ENCODE measurements at regions not wholly inside any gene's neighbourhood (a gene's known extent, or its start where the extent isn't known, plus 50 kb on each side); places are given as distances from the start of the nearest gene placed in this dataset.
"Not testable (repeated sequence)": the region's sequence is repeated elsewhere in the genome, so short reads cannot be mapped to it uniquely, and the experiment has no call there.

DNA sequence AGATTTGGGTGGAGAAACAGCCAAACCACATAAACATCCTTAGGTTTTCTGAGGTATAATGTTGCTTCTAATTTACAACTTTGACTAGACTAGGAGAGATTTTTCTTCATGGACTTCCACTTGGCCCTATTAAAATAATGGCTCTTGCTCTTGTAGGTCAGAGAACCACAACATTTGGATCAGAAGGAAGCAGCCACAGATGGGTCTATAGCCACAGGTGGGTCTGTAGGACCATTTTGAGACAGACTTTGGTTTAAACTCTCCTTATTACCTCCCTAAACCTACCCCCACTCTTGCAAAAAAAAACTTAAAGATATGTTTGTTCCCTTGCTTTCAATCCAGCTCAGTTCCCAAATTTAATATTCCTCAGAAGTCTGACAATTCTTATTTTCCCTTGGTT is 1260.8 kb downstream of the GATA3 start:
- Mint-ChIP-seq H3K4me1 (peaks cover 2% of the 10 kb centered on the region), H3K36me3 (no peaks in the 10 kb centered on the region)

DNA sequence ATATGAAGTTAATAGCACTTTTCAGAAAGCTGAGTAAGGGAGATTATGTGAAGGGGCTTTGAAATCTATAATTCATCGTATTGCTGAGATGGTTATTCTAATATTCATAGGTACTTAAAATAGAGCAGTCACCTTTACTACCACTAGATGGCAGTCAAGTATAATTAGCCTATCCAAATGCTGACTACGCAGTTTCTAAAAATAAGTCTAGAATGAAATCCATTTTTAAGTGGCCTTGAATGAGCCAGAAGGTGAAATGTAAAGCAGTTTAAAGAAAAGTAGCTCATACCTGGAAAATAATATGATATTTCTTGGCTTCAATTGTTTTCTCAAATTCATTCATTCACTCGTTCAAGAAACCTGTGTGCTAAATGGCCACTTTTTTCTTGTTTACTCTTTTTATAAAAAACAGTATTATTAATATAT is 1277.1 kb downstream of the GATA3 start:
- no peaks in the 10 kb centered on the region for H3K9me3 Mint-ChIP-seq
- H3K4me3 Mint-ChIP-seq = no peak overlapping the region
- H3K27me3 Mint-ChIP-seq = peaks cover 7% of the 10 kb centered on the region
- H3K27ac Mint-ChIP-seq = no peak overlapping the region
- H3K4me1 Mint-ChIP-seq = no peaks in the 10 kb centered on the region
- DNase-seq (ENCODE audit: low spot score in 2 of 2) (peak in 1 of 2 donors; percentile 33), ATAC-seq (ENCODE audit: low read depth) (peak; percentile 42)
- H3K36me3 Mint-ChIP-seq = no peaks in the 10 kb centered on the region

More for the DNA sequence above, 1260.8 kb downstream of the GATA3 start:
- no peak overlapping the region for H3K4me3 Mint-ChIP-seq
- no peak overlapping the region for H3K27ac Mint-ChIP-seq
- ATAC-seq (ENCODE audit: low read depth) (no peak), DNase-seq (ENCODE audit: low spot score in 2 of 2) (no peak)
- no peaks in the 10 kb centered on the region for H3K9me3 Mint-ChIP-seq
- H3K27me3 Mint-ChIP-seq = peaks cover 3% of the 10 kb centered on the region

GRCh38 chr10:9334270-9334669 is 1279.8 kb downstream of the GATA3 start:
- no peak overlapping the region for H3K4me3 Mint-ChIP-seq
- H3K4me1 Mint-ChIP-seq = no peaks in the 10 kb centered on the region
- ATAC-seq (ENCODE audit: low read depth) (no peak), DNase-seq (ENCODE audit: low spot score in 2 of 2) (no peak)
- no peaks in the 10 kb centered on the region for H3K36me3 Mint-ChIP-seq
- H3K9me3 Mint-ChIP-seq = no peaks in the 10 kb centered on the region
- peaks cover 19% of the 10 kb centered on the region for H3K27me3 Mint-ChIP-seq
- no peak overlapping the region for H3K27ac Mint-ChIP-seq

DNA sequence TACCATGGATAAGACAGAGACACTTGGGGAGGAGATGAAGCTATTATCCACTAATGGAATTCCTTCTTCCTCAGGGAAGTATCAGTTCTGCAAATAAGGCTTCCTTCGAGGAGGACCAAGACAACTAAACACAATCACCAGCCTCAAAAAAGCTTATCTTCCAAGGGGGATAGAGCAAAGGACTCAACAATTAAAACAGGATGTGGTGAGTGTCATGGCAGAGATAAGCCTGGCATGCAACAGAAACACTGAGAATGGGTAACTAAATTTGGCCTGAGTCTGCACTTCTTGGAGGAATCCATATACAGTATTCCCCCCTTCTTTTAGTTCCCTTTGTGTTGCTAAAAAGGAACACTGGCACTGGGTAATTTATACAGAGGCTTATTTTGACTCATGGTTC is 1285.2 kb downstream of the GATA3 start:
- DNase-seq (ENCODE audit: low spot score in 2 of 2) (no peak), ATAC-seq (ENCODE audit: low read depth) (no peak)
- Mint-ChIP-seq H3K9me3 (no peaks in the 10 kb centered on the region), H3K27ac (no peak overlapping the region), H3K27me3 (peaks cover 17% of the 10 kb centered on the region), H3K4me3 (no peak overlapping the region), H3K4me1 (no peaks in the 10 kb centered on the region), H3K36me3 (no peaks in the 10 kb centered on the region)

- ATAC-seq (ENCODE audit: low read depth) (no peak), DNase-seq (ENCODE audit: low spot score in 2 of 2) (no peak)
- Mint-ChIP-seq H3K36me3 (no peaks in the 10 kb centered on the region), H3K27ac (no peak overlapping the region), H3K4me1 (no peaks in the 10 kb centered on the region), H3K4me3 (no peak overlapping the region), H3K27me3 (peaks cover 12% of the 10 kb centered on the region), H3K9me3 (peaks cover 10% of the 10 kb centered on the region)
Measured at GRCh38 chr10:9342885-9343570, 1288.5 kb downstream of the GATA3 start.

- H3K9me3 Mint-ChIP-seq = peaks cover 11% of the 10 kb centered on the region
- not testable (repeated sequence) for H3K4me3 Mint-ChIP-seq; ATAC-seq (ENCODE audit: low read depth)
Measured at GRCh38 chr10:9347933-9348332, 1293.4 kb downstream of the GATA3 start.

DNA sequence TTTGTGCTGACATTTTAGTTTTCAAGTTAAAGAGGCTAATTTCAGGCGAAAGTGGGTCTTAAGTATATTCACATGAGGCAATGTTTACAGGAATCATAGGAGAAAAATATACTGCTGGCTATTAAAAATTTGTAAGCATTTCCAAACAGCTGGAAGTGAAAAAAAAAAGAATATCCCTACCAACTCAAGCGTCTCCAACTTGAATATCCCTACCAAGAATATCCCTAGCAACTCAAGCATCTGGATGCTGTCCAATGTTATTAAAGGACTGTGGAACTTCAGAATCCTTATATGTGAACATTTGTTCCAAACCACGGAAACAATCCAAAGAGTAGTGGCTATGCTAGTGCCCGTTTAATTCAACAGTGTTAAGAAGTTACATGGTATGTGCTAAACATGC is 1303.0 kb downstream of the GATA3 start:
- no peak overlapping the region for H3K4me3 Mint-ChIP-seq
- H3K4me1 Mint-ChIP-seq = no peaks in the 10 kb centered on the region
- H3K36me3 Mint-ChIP-seq = no peaks in the 10 kb centered on the region
- H3K9me3 Mint-ChIP-seq = peaks cover 2% of the 10 kb centered on the region
- no peak overlapping the region for H3K27ac Mint-ChIP-seq
- H3K27me3 Mint-ChIP-seq = no peaks in the 10 kb centered on the region
- no peak for ATAC-seq (ENCODE audit: low read depth)
- DNase-seq (ENCODE audit: low spot score in 2 of 2) = no peak

More at GRCh38 chr10:9347933-9348332, 1293.4 kb downstream of the GATA3 start:
- DNase-seq (ENCODE audit: low spot score in 2 of 2); H3K36me3 Mint-ChIP-seq; H3K27ac Mint-ChIP-seq; H3K27me3 Mint-ChIP-seq; H3K4me1 Mint-ChIP-seq: not testable (repeated sequence)

DNA sequence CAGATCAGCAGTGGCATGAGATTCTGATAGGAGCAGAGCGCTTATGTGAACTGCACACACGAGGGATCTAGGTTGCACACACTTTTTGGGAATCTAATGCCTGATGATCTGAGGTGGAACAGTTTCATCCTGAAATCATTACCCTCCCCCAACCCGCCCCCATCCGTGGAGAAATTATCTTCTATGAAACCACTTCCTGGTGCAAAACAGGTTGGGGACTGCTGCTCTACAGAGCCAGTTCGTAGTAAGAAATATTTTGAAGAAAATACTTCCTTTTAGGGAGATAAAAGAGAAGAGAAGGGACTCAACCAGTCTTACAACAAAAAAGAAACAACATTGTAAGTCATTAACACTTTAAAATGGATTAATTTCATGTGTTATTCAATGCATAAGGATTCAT is 1308.2 kb downstream of the GATA3 start:
- no peaks in the 10 kb centered on the region for H3K4me1 Mint-ChIP-seq
- no peaks in the 10 kb centered on the region for H3K36me3 Mint-ChIP-seq
- DNase-seq (ENCODE audit: low spot score in 2 of 2) (no peak), ATAC-seq (ENCODE audit: low read depth) (no peak)
- H3K9me3 Mint-ChIP-seq = peaks cover 4% of the 10 kb centered on the region
- no peak overlapping the region for H3K4me3 Mint-ChIP-seq
- H3K27ac Mint-ChIP-seq = no peak overlapping the region
- H3K27me3 Mint-ChIP-seq = no peaks in the 10 kb centered on the region

DNA sequence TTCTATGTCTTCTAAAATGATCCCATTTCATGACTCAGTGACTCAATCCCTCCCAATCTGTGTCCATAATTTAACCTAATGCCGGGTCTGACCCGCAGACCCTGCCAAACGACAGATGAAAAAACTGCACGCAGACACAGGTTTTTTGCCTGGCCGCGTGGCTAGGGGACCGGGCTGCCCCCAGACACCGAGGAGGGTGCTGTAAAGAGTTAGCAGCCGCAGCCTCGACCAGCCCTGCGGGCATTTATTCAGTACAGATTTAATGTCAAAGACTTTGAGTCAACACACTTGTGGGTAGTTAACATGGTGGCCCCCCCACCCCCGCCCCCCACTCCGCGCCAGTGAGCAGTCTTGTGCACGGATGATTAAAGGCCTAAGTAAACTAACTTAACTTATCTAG is 1324.7 kb downstream of the GATA3 start:
- H3K4me3 Mint-ChIP-seq = no peak overlapping the region
- peaks cover 2% of the 10 kb centered on the region for H3K27me3 Mint-ChIP-seq
- H3K4me1 Mint-ChIP-seq = no peaks in the 10 kb centered on the region

DNA sequence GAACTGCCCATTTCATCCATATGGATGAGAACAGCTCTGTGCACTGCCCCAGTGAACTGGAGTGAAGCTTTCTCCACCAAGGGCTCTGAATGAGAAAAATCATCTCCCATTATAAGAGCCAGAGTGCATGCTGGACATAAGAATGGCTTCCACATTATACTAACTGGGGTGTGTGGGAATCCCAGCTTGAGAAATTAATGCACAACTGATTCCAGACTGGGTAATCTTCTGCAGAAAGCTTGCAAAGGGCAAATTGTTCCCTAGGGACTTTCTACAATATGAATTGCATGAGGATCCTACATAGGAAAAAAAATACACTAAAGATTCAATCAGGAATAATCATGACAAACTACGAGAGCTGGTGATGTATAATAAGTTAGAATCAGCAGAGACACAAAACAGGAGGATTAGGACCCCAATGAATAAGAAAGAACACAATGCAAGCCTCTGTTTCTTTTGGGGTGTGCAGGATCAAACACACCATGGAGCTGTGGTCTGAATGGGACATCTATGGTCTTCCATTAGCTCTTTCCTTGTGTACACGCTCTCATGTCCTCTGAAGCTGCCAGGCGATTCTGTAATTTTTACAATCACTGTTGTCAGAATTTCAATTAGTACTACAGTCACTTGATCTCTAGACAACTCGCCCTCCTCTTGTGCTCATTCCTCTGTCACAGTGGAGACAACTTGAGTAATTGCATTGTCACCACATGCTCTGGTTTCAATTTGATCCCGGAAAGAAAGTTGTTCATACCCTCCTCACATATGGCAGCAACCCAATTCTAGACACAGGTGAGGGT is 1327.4 kb downstream of the GATA3 start:
- Mint-ChIP-seq H3K4me1 (no peaks in the 10 kb centered on the region), H3K27me3 (peaks cover 2% of the 10 kb centered on the region), H3K9me3 (peaks cover 1% of the 10 kb centered on the region), H3K4me3 (no peak overlapping the region), H3K27ac (no peak overlapping the region), H3K36me3 (no peaks in the 10 kb centered on the region)
- ATAC-seq (ENCODE audit: low read depth) = no peak
- no peak for DNase-seq (ENCODE audit: low spot score in 2 of 2)

More for the DNA sequence above, 1324.7 kb downstream of the GATA3 start:
- DNase-seq (ENCODE audit: low spot score in 2 of 2) (no peak), ATAC-seq (ENCODE audit: low read depth) (no peak)
- Mint-ChIP-seq H3K9me3 (peaks cover 1% of the 10 kb centered on the region), H3K27ac (no peak overlapping the region), H3K36me3 (no peaks in the 10 kb centered on the region)

DNA sequence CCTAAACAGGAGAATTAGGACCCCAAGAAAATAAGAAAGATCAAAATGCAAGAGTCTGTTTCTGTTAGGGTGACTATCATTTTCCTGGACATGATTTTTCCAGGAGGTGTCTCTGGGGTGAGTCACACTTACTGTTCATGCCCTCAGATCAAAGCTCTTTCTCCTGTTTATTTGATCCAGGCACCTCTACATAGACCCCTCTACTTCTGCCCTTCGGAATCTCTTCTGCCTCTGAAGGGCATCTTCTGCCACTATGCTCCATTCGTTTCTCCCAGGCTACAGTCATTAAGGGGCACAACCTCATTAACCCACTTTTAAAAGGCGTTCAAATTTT is 1328.0 kb downstream of the GATA3 start:
- Mint-ChIP-seq H3K4me1 (no peaks in the 10 kb centered on the region), H3K27ac (no peak overlapping the region), H3K9me3 (peaks cover 1% of the 10 kb centered on the region), H3K4me3 (no peak overlapping the region), H3K27me3 (peaks cover 2% of the 10 kb centered on the region), H3K36me3 (no peaks in the 10 kb centered on the region)
- ATAC-seq (ENCODE audit: low read depth) (no peak), DNase-seq (ENCODE audit: low spot score in 2 of 2) (no peak)

- Mint-ChIP-seq H3K4me3 (no peak overlapping the region), H3K9me3 (no peaks in the 10 kb centered on the region), H3K27ac (no peak overlapping the region), H3K4me1 (no peaks in the 10 kb centered on the region), H3K36me3 (no peaks in the 10 kb centered on the region), H3K27me3 (no peaks in the 10 kb centered on the region)
- no peak for DNase-seq (ENCODE audit: low spot score in 2 of 2)
- ATAC-seq (ENCODE audit: low read depth) = no peak
Measured at GRCh38 chr10:9390516-9390915, 1336.0 kb downstream of the GATA3 start.

GRCh38 chr10:9399275-9399983 is 1344.9 kb downstream of the GATA3 start:
- Mint-ChIP-seq H3K9me3 (no peaks in the 10 kb centered on the region), H3K27me3 (no peaks in the 10 kb centered on the region), H3K4me1 (no peaks in the 10 kb centered on the region), H3K27ac (no peak overlapping the region), H3K36me3 (no peaks in the 10 kb centered on the region), H3K4me3 (no peak overlapping the region)
- ATAC-seq (ENCODE audit: low read depth) (no peak), DNase-seq (ENCODE audit: low spot score in 2 of 2) (no peak)

DNA sequence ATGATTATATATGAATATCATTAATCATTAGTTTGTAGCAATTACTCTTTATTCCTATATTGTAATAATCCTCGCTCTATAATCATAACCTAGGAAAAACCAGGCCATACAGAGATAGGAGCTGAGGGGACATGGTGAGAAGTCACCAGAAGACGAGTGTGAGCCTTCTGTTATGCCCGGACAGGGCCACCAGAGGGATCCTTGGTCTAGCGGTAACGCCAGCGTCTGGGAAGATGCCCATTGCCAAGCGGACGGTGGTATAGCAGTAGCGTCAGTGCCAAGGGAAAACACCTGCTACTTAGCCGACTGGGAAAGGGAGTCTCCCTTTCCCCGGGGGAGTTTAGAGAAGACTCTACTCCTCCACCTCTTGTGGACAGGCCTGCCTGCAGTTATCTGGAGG is 1347.6 kb downstream of the GATA3 start:
- H3K27ac Mint-ChIP-seq; H3K4me3 Mint-ChIP-seq; DNase-seq (ENCODE audit: low spot score in 2 of 2); H3K27me3 Mint-ChIP-seq; H3K9me3 Mint-ChIP-seq; ATAC-seq (ENCODE audit: low read depth); H3K36me3 Mint-ChIP-seq; H3K4me1 Mint-ChIP-seq: not testable (repeated sequence)

All from memory B cell (primary cell).